CD4-positive, alpha-beta T cell (primary cell): ENCODE measurements at regions not wholly inside any gene's neighbourhood (a gene's known extent, or its start where the extent isn't known, plus 50 kb on each side); places are given as distances from the start of the nearest gene placed in this dataset.

Source experiments
- ATAC-seq: fragments of 200-7000 bp; cut with Tn5 transposase; one replicate; pipeline ENCODE4 v1.10.0; 2022; ENCODE audit warnings: mild to moderate bottlenecking; ENCODE audit not compliant: poor library complexity
- CTCF ChIA-PET: fragments of 350-600 bp; sonication (Branson Sonifier 250); formaldehyde crosslinking; loops from one replicate; lab custom pipeline; 2021; ENCODE audit warnings: antibody characterized with exemption, inconsistent platforms; lab: Charles Lee
- POLR2A ChIA-PET: fragments of 350-600 bp; sonication (Branson Sonifier 250); formaldehyde crosslinking; loops from one replicate; lab custom pipeline; 2021; ENCODE audit warnings: antibody characterized with exemption, inconsistent platforms; lab: Charles Lee
- DNase-seq, 14 experiments: peaks; one replicate each; pipeline ENCODE4 v3.0.0-alpha.2; 2013 to 2020; ENCODE audit warnings: mixed read lengths in 2 of 14
- H3K27ac ChIP-seq, 2 donors: one replicate each; pipeline versions ENCODE4 v1.5.1 to v1.7.0; 2013; ENCODE audit warnings: low read length in 2 of 2, low read depth in 1 of 2, mild to moderate bottlenecking in 1 of 2
- H3K27me3 ChIP-seq, 2 experiments: 1 replicate in 1 of 2; 2 replicates in 1 of 2; pipeline versions ENCODE4 v1.6.1 to v1.7.0; 2013; ENCODE audit warnings: low read length in 2 of 2, control low read depth in 1 of 2, mild to moderate bottlenecking in 1 of 2, moderate library complexity in 1 of 2; ENCODE audit not compliant: insufficient read depth in 2 of 2, control insufficient read depth in 1 of 2
- H3K36me3 ChIP-seq: one replicate; pipeline ENCODE4 v1.6.1; 2013; ENCODE audit warnings: low read length, control low read depth; ENCODE audit not compliant: insufficient read depth
- H3K4me1 ChIP-seq: one replicate; pipeline ENCODE4 v1.6.1; 2013; ENCODE audit warnings: low read length, control low read depth; ENCODE audit not compliant: insufficient read depth
- H3K4me3 ChIP-seq: one replicate; pipeline ENCODE4 v1.5.1; 2013; ENCODE audit warnings: mild to moderate bottlenecking, low read length, moderate library complexity
- H3K9me3 ChIP-seq, 2 experiments: 1 replicate in 1 of 2; 2 replicates in 1 of 2; pipeline versions ENCODE4 v1.6.1 to v1.7.0; 2013; ENCODE audit warnings: low read length in 2 of 2, mild to moderate bottlenecking in 2 of 2, control low read depth in 1 of 2, moderate library complexity in 1 of 2; ENCODE audit not compliant: control insufficient read depth in 1 of 2, insufficient read depth in 1 of 2
- H3K27ac Mint-ChIP-seq: one replicate; pipeline ENCODE4 v1.8.0; 2020; ENCODE audit warnings: mixed read lengths
- H3K27me3 Mint-ChIP-seq: one replicate; pipeline ENCODE4 v1.8.0; 2021; ENCODE audit warnings: mixed read lengths
- H3K36me3 Mint-ChIP-seq: one replicate; pipeline ENCODE4 v1.8.0; 2021; ENCODE audit warnings: low read depth, mixed read lengths
- H3K4me1 Mint-ChIP-seq: one replicate; pipeline ENCODE4 v1.8.0; 2021; ENCODE audit warnings: low read depth, mixed read lengths
- H3K4me3 Mint-ChIP-seq: one replicate; pipeline ENCODE4 v1.8.0; 2020; ENCODE audit warnings: mild to moderate bottlenecking, mixed read lengths
- H3K9me3 Mint-ChIP-seq: one replicate; pipeline ENCODE4 v1.8.0; 2020; ENCODE audit warnings: mixed read lengths
- CTCF ChIP-seq: fragments of 200-600 bp; IDR thresholded peaks from one replicate; pipeline ENCODE4 v1.8.0; 2022; ENCODE audit warnings: antibody characterized with exemption, mild to moderate bottlenecking
- intact Hi-C, 2 experiments: fragments of 100-400 bp; cut with DNase I in 1 of 2; cut with micrococcal nuclease in 1 of 2; formaldehyde crosslinking; loops; one replicate each; pipeline versions ENCODE4 v1.15.1 to v1.9.0; 2023 to 2025; cut with DNase I, micrococcal nuclease

DNA sequence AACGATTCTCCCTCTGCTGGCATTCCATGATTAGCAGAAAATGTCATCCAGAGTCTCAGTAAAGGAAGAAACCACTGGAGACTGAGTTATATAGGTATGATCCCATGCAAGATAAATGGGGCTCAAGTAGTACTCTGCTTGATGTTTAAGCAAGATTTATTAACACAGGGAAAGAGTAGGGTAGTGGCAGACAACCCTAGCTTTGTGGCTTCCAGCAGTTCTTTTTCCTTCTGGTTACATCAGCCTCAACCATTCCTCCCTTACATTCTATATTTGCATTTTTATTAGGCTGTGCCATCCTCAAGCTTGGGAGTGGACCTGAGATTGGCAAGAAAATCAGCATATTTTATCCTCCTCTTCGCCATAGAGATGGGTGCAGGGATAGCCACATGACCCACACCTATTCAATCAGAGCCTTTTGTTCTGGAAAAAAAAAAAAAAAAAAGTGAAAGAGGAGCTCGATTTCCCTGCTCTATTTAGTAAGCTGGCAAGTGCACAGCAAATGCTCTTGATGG is 402.1 kb downstream of the ZNF536 start:
- Histone ChIP-seq H3K4me3 (no peak overlapping the region), H3K27ac (no peak overlapping the region), H3K4me1 (no peaks in the 10 kb centered on the region), H3K9me3 (peaks cover 0 to 18% of the 10 kb centered on the region in 2 experiments), H3K27me3 (no peaks in the 10 kb centered on the region), H3K36me3 (no peaks in the 10 kb centered on the region)
- Mint-ChIP-seq H3K27ac (no peak overlapping the region), H3K4me1 (no peaks in the 10 kb centered on the region), H3K36me3 (no peaks in the 10 kb centered on the region), H3K9me3 (peaks cover 6% of the 10 kb centered on the region), H3K4me3 (no peak overlapping the region), H3K27me3 (peaks cover 38% of the 10 kb centered on the region)
- ATAC-seq (no peak), DNase-seq (no peak)
- ChIA-PET CTCF (interaction anchor here (1.4 kb wide), 1 partner anchor 10 kb away, joined by 3 read pairs; no protein-coding TSS in a partner anchor), POLR2A (no interaction called here)
- intact Hi-C loops, result no loop called here
- TF ChIP-seq CTCF, result no peak

GRCh38 chr19:30762651-30763050 is 390.5 kb downstream of the ZNF536 start:
- ATAC-seq (no peak), DNase-seq (no peak)
- no peak for TF ChIP-seq CTCF
- Histone ChIP-seq H3K27ac (no peak overlapping the region), H3K4me3 (no peak overlapping the region), H3K27me3 (no peaks in the 10 kb centered on the region), H3K4me1 (no peaks in the 10 kb centered on the region), H3K9me3 (no peaks in the 10 kb centered on the region), H3K36me3 (no peaks in the 10 kb centered on the region)
- H3K27me3 Mint-ChIP-seq, result peaks cover 8% of the 10 kb centered on the region
- ChIA-PET POLR2A (no interaction called here), CTCF (no interaction called here)
- no peaks in the 10 kb centered on the region for H3K4me1 Mint-ChIP-seq
- peaks cover 6% of the 10 kb centered on the region for H3K9me3 Mint-ChIP-seq
- H3K27ac Mint-ChIP-seq, result no peak overlapping the region
- H3K36me3 Mint-ChIP-seq, result no peaks in the 10 kb centered on the region
- intact Hi-C loops, result no loop called here
- H3K4me3 Mint-ChIP-seq, result no peak overlapping the region

- POLR2A ChIA-PET, result no interaction called here
- no peaks in the 10 kb centered on the region for H3K36me3 ChIP-seq
Measured at GRCh38 chr19:30760014-30760413, 387.8 kb downstream of the ZNF536 start.

More at GRCh38 chr19:30760014-30760413, 387.8 kb downstream of the ZNF536 start:
- no peaks in the 10 kb centered on the region for H3K4me1 ChIP-seq
- H3K27ac ChIP-seq, result no peak overlapping the region
- DNase-seq (no peak), ATAC-seq (no peak)
- H3K27me3 ChIP-seq, result no peaks in the 10 kb centered on the region
- H3K27me3 Mint-ChIP-seq, result peaks cover 4% of the 10 kb centered on the region
- H3K9me3 Mint-ChIP-seq, result peaks cover 2% of the 10 kb centered on the region
- CTCF ChIA-PET, result no interaction called here
- intact Hi-C loops, result no loop called here
- H3K4me1 Mint-ChIP-seq, result no peaks in the 10 kb centered on the region
- H3K9me3 ChIP-seq, result peaks cover 0 to 2% of the 10 kb centered on the region in 2 experiments
- H3K27ac Mint-ChIP-seq, result no peak overlapping the region
- H3K4me3 ChIP-seq, result no peak overlapping the region
- TF ChIP-seq CTCF, result no peak
- H3K36me3 Mint-ChIP-seq, result no peaks in the 10 kb centered on the region
- H3K4me3 Mint-ChIP-seq, result no peak overlapping the region
